Liver (tissue), 8 donors: ENCODE measurements at regions not wholly inside any gene's neighbourhood (a gene's known extent, or its start where the extent isn't known, plus 50 kb on each side); places are given as distances from the start of the nearest gene placed in this dataset.

Experiments
- DNase-seq: peaks from one replicate; pipeline ENCODE4 v3.0.0-alpha.2; 2017; ENCODE audit warnings: low spot score
- H3K27ac ChIP-seq, 2 donors: one replicate each; pipeline ENCODE4 v1.7.0; 2013; ENCODE audit warnings: inconsistent platforms in 2 of 2, low read length in 2 of 2, control low read depth in 1 of 2, low read depth in 1 of 2, mild to moderate bottlenecking in 1 of 2
- H3K27me3 ChIP-seq, 4 donors: one replicate each; pipeline versions ENCODE4 v1.6.1 to v1.7.0; 2013; ENCODE audit warnings: low read length in 3 of 4, inconsistent platforms in 1 of 4, mild to moderate bottlenecking in 1 of 4, moderate library complexity in 1 of 4; ENCODE audit not compliant: control insufficient read depth in 4 of 4, insufficient read depth in 4 of 4
- H3K36me3 ChIP-seq, 4 donors: one replicate each; pipeline versions ENCODE4 v1.6.1 to v1.7.0; 2013; ENCODE audit warnings: low read length in 3 of 4, mild to moderate bottlenecking in 3 of 4, low read depth in 1 of 4, moderate library complexity in 1 of 4; ENCODE audit not compliant: control insufficient read depth in 4 of 4, insufficient read depth in 3 of 4
- H3K4me1 ChIP-seq, 4 donors: one replicate each; pipeline versions ENCODE4 v1.6.1 to v1.7.0; 2013; ENCODE audit warnings: low read length in 3 of 4, mild to moderate bottlenecking in 3 of 4, moderate library complexity in 1 of 4; ENCODE audit not compliant: control insufficient read depth in 4 of 4, insufficient read depth in 4 of 4
- H3K4me3 ChIP-seq, 3 donors: one replicate each; pipeline versions ENCODE4 v1.6.1 to v1.7.0; 2013; ENCODE audit warnings: low read length in 3 of 3, control low read depth in 1 of 3, low read depth in 1 of 3, mild to moderate bottlenecking in 1 of 3
- H3K9ac ChIP-seq, 2 donors: one replicate each; pipeline ENCODE4 v1.7.0; 2013; ENCODE audit warnings: low read length in 2 of 2, mild to moderate bottlenecking in 2 of 2, moderate library complexity in 2 of 2, control low read depth in 1 of 2, low read depth in 1 of 2
- H3K9me3 ChIP-seq, 4 donors: one replicate each; pipeline versions ENCODE4 v1.6.1 to v1.7.0; 2013; ENCODE audit warnings: low read length in 3 of 4; ENCODE audit not compliant: control insufficient read depth in 4 of 4
- EGR1 ChIP-seq, 2 donors: IDR thresholded peaks; 2 replicates each; pipeline ENCODE4 v1.6.1; 2016 to 2018; ENCODE audit warnings: antibody characterized with exemption in 2 of 2, low read depth in 2 of 2
- FOXA1 ChIP-seq: IDR thresholded peaks from 2 replicates; pipeline ENCODE4 v1.6.1; 2016; ENCODE audit warnings: antibody characterized with exemption
- FOXA2 ChIP-seq: IDR thresholded peaks from 2 replicates; pipeline ENCODE4 v1.6.1; 2016; ENCODE audit warnings: antibody characterized with exemption
- GABPA ChIP-seq, 2 donors: IDR thresholded peaks in 1 of 2; conservative IDR thresholded peaks in 1 of 2; 2 replicates each; pipeline ENCODE4 v1.6.1; 2016; ENCODE audit warnings: antibody characterized with exemption in 2 of 2, mild to moderate bottlenecking in 1 of 2, moderate library complexity in 1 of 2
- HNF4A ChIP-seq, 2 donors: conservative IDR thresholded peaks; 2 replicates each; pipeline ENCODE4 v1.6.1; 2016; ENCODE audit warnings: antibody characterized with exemption in 2 of 2, mild to moderate bottlenecking in 2 of 2
- HNF4G ChIP-seq: IDR thresholded peaks from 2 replicates; pipeline ENCODE4 v1.6.1; 2016; ENCODE audit warnings: antibody characterized with exemption
- JUND ChIP-seq, 2 donors: IDR thresholded peaks; 2 replicates each; pipeline ENCODE4 v1.6.1; 2016; ENCODE audit warnings: antibody characterized with exemption in 2 of 2
- NR2F2 ChIP-seq: IDR thresholded peaks from 2 replicates; pipeline ENCODE4 v1.6.1; 2016; ENCODE audit warnings: antibody characterized with exemption
- RAD21 ChIP-seq, 2 donors: IDR thresholded peaks; 2 replicates each; pipeline ENCODE4 v1.6.1; 2016; ENCODE audit warnings: antibody characterized with exemption in 2 of 2, mild to moderate bottlenecking in 2 of 2
- RXRA ChIP-seq, 2 donors: IDR thresholded peaks; 2 replicates each; pipeline ENCODE4 v1.6.1; 2017 to 2018; ENCODE audit warnings: antibody characterized with exemption in 2 of 2, mild to moderate bottlenecking in 1 of 2
- SP1 ChIP-seq: IDR thresholded peaks from 2 replicates; pipeline ENCODE4 v1.6.1; 2018; ENCODE audit warnings: antibody characterized with exemption, mild to moderate bottlenecking
- TAF1 ChIP-seq: conservative IDR thresholded peaks from 2 replicates; pipeline ENCODE4 v1.6.1; 2016; ENCODE audit warnings: antibody characterized with exemption, mild to moderate bottlenecking
- YY1 ChIP-seq: IDR thresholded peaks from 2 replicates; pipeline ENCODE4 v1.6.1; 2016; ENCODE audit warnings: antibody characterized with exemption, mild to moderate bottlenecking
- WGBS: extraction: QIAGEN DNeasy Blood & Tissue Kit; methylation state at CpG from one replicate; pipeline ENCODE4 v1.1.7; 2013; 5-methylcytosine and 5-hydroxymethylcytosine counted together
- TF ChIP-seq, protein P1 (sequence below): fragments of 150-350 bp; IDR thresholded peaks from 2 replicates; pipeline ENCODE4 v1.5.1; 2017; ENCODE audit warnings: improper control_type of control experiment, low read depth, low read length; ENCODE audit not compliant: missing input control
- TF ChIP-seq, protein P2 (sequence below): IDR thresholded peaks from 2 replicates; pipeline ENCODE4 v1.6.1; 2016; ENCODE audit warnings: antibody characterized with exemption
- TF ChIP-seq, protein P3 (sequence below): IDR thresholded peaks from 2 replicates; pipeline ENCODE4 v1.6.1; 2016; ENCODE audit warnings: antibody characterized with exemption, mild to moderate bottlenecking
- TF ChIP-seq, protein P4 (sequence below): IDR thresholded peaks from 2 replicates; pipeline ENCODE4 v1.6.1; 2016; ENCODE audit warnings: antibody characterized with exemption
- TF ChIP-seq, protein P5 (sequence below): IDR thresholded peaks from 2 replicates; pipeline ENCODE4 v1.6.1; 2016; ENCODE audit warnings: antibody characterized with exemption
- donor health status: healthy.
- donor health status: healthy.
- donor health status: healthy.
- donor health status: healthy.
- donor health status: healthy.

DNA sequence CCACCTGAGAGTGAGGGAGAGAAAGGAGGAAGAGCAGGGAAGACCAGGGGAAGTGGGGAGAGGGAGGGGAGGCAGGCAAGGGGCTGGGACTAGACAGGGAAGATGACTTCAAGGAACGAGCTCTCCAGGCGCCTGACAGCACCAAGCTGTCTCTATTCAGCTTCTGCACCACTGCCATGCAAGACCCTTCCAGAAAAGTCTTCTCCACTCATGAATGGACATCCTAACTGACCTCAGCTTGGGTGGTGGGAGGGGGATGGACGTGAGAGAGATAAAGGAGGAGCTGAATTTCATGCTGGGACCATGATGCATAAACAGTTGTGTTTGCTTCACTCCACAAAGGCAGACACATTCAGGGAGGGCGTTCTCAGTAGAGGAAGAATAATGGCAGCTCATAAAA is 206.4 kb upstream of the ARL4C start:
- Histone ChIP-seq H3K4me3 (no peak overlapping the region), H3K9me3 (no peaks in the 10 kb centered on the region), H3K9ac (no peak overlapping the region), H3K27me3 (no peaks in the 10 kb centered on the region), H3K27ac (no peak overlapping the region), H3K4me1 (no peaks in the 10 kb centered on the region), H3K36me3 (no peaks in the 10 kb centered on the region)
- 81% methylated on average over 4 of the region's 4 CpGs for WGBS
- DNase-seq: no peak
- TF ChIP-seq TAF1 (no peak), HNF4G (no peak), EGR1 (IDR thresholded peaks at IDR 0.05; ENCODE audit: low read depth in 2 of 2) (no peak)

DNA sequence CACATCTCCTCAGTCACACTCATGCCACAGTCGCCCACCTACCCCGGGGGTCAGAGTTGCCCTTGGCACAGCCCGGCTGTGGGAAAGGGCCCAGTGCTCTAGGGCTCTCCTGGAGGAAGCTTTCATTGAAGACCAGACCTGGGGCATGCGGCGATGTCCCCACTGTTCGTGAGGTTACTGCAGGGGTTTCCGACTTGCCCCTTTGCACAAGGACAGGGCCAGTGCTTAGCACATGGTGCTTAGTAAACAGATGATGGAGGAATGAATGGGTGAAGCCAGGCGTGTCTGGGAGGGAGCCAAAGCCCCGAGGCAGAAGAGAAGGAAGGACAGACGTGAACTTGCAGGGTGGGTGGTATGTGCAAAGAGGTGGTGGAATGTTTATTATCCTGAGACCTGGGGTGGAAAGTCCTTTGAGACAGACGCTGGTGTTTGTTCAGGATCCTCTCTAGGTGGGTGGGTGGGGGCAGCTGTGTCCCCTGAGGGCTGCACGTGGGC is 205.9 kb upstream of the ARL4C start:
- Histone ChIP-seq H3K27me3 (no peaks in the 10 kb centered on the region), H3K9me3 (no peaks in the 10 kb centered on the region), H3K4me1 (no peaks in the 10 kb centered on the region), H3K9ac (no peak overlapping the region), H3K4me3 (no peak overlapping the region), H3K27ac (no peak overlapping the region), H3K36me3 (no peaks in the 10 kb centered on the region)
- no peak for DNase-seq
- WGBS: 84% methylated on average over 12 of the region's 12 CpGs
- TF ChIP-seq NR2F2: no peak

DNA sequence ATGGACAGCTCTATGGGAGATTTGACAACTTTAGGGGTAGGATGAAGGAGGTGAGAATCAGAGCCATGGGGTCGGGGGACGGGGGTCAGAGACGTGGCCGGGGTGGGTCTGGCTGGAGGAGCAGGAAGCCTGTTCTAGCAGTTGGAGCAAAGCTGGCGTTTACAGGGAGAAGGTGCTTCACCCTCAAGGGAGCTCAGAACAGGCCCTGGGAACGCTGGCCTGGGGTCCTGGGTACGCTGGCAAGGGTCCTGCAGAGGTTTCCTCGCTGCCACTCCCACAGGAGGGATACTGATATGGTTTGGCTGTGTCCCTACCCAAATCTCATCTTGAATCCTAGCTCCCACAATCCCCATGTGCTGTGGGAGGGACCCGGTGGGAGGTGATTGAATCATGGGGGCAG is 205.0 kb upstream of the ARL4C start:
- H3K9me3 ChIP-seq: peaks cover 0 to 4% (median 0%) of the 10 kb centered on the region in 4 donors
- no peak overlapping the region for H3K9ac ChIP-seq
- H3K4me1 ChIP-seq: no peaks in the 10 kb centered on the region
- no peak overlapping the region for H3K27ac ChIP-seq
- no peak for DNase-seq
- H3K36me3 ChIP-seq: no peaks in the 10 kb centered on the region
- H3K27me3 ChIP-seq: no peaks in the 10 kb centered on the region
- WGBS: 95% methylated on average over 9 of the region's 9 CpGs
- no peak overlapping the region for H3K4me3 ChIP-seq
- TF ChIP-seq, protein P1, sequence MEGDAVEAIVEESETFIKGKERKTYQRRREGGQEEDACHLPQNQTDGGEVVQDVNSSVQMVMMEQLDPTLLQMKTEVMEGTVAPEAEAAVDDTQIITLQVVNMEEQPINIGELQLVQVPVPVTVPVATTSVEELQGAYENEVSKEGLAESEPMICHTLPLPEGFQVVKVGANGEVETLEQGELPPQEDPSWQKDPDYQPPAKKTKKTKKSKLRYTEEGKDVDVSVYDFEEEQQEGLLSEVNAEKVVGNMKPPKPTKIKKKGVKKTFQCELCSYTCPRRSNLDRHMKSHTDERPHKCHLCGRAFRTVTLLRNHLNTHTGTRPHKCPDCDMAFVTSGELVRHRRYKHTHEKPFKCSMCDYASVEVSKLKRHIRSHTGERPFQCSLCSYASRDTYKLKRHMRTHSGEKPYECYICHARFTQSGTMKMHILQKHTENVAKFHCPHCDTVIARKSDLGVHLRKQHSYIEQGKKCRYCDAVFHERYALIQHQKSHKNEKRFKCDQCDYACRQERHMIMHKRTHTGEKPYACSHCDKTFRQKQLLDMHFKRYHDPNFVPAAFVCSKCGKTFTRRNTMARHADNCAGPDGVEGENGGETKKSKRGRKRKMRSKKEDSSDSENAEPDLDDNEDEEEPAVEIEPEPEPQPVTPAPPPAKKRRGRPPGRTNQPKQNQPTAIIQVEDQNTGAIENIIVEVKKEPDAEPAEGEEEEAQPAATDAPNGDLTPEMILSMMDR: no peak
- no peak for TF ChIP-seq FOXA2
- no peak for TF ChIP-seq YY1

DNA sequence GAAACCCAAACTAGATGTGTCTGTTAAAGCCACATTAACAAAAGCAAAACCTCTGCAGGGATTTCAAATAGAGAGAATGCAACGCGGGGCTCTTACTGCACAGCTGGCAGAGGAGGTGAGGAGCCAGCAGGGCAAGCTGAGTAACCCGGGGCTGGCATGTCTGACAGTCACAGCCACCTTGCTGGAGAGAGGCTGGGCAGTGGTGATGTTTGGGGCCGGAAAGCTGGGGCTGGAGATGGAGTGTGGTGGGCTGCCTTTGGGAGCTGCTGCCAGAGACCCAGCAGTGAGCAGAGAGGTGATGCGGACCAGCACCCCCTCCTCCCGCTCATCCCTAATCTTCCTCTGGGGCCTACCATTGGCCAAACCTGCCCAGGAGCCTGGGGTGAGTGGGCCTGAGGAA is 204.5 kb upstream of the ARL4C start:
- no peak for DNase-seq
- TF ChIP-seq HNF4A (conservative IDR thresholded peaks at IDR 0.05) (no peak), GABPA (IDR thresholded peaks at IDR 0.05 in 1 of 2, conservative IDR thresholded peaks at IDR 0.05 in 1 of 2) (no peak), TAF1 (no peak), FOXA1 (no peak), SP1 (no peak), NR2F2 (no peak), RXRA (IDR thresholded peaks at IDR 0.05) (no peak), YY1 (no peak), RAD21 (IDR thresholded peaks at IDR 0.05) (no peak), EGR1 (IDR thresholded peaks at IDR 0.05; ENCODE audit: low read depth in 2 of 2) (no peak), JUND (IDR thresholded peaks at IDR 0.05) (no peak), HNF4G (no peak), FOXA2 (no peak)
- TF ChIP-seq, protein P2, sequence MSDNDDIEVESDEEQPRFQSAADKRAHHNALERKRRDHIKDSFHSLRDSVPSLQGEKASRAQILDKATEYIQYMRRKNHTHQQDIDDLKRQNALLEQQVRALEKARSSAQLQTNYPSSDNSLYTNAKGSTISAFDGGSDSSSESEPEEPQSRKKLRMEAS: no peak
- TF ChIP-seq, protein P3, sequence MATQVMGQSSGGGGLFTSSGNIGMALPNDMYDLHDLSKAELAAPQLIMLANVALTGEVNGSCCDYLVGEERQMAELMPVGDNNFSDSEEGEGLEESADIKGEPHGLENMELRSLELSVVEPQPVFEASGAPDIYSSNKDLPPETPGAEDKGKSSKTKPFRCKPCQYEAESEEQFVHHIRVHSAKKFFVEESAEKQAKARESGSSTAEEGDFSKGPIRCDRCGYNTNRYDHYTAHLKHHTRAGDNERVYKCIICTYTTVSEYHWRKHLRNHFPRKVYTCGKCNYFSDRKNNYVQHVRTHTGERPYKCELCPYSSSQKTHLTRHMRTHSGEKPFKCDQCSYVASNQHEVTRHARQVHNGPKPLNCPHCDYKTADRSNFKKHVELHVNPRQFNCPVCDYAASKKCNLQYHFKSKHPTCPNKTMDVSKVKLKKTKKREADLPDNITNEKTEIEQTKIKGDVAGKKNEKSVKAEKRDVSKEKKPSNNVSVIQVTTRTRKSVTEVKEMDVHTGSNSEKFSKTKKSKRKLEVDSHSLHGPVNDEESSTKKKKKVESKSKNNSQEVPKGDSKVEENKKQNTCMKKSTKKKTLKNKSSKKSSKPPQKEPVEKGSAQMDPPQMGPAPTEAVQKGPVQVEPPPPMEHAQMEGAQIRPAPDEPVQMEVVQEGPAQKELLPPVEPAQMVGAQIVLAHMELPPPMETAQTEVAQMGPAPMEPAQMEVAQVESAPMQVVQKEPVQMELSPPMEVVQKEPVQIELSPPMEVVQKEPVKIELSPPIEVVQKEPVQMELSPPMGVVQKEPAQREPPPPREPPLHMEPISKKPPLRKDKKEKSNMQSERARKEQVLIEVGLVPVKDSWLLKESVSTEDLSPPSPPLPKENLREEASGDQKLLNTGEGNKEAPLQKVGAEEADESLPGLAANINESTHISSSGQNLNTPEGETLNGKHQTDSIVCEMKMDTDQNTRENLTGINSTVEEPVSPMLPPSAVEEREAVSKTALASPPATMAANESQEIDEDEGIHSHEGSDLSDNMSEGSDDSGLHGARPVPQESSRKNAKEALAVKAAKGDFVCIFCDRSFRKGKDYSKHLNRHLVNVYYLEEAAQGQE: no peak
- TF ChIP-seq, protein P4, sequence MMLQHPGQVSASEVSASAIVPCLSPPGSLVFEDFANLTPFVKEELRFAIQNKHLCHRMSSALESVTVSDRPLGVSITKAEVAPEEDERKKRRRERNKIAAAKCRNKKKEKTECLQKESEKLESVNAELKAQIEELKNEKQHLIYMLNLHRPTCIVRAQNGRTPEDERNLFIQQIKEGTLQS: no peak
- TF ChIP-seq, protein P5, sequence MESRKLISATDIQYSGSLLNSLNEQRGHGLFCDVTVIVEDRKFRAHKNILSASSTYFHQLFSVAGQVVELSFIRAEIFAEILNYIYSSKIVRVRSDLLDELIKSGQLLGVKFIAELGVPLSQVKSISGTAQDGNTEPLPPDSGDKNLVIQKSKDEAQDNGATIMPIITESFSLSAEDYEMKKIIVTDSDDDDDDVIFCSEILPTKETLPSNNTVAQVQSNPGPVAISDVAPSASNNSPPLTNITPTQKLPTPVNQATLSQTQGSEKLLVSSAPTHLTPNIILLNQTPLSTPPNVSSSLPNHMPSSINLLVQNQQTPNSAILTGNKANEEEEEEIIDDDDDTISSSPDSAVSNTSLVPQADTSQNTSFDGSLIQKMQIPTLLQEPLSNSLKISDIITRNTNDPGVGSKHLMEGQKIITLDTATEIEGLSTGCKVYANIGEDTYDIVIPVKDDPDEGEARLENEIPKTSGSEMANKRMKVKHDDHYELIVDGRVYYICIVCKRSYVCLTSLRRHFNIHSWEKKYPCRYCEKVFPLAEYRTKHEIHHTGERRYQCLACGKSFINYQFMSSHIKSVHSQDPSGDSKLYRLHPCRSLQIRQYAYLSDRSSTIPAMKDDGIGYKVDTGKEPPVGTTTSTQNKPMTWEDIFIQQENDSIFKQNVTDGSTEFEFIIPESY: no peak

More for the DNA sequence above, 204.5 kb upstream of the ARL4C start:
- Histone ChIP-seq H3K9me3 (peaks cover 0 to 5% (median 0%) of the 10 kb centered on the region in 4 donors), H3K27me3 (no peaks in the 10 kb centered on the region), H3K36me3 (no peaks in the 10 kb centered on the region), H3K4me1 (no peaks in the 10 kb centered on the region), H3K4me3 (no peak overlapping the region), H3K27ac (no peak overlapping the region), H3K9ac (no peak overlapping the region)
- 96% methylated on average over 6 of the region's 6 CpGs for WGBS
